SK-MEL-5 (cell line): ENCODE measurements at regions not wholly inside any gene's neighbourhood (a gene's known extent, or its start where the extent isn't known, plus 50 kb on each side); places are given as distances from the start of the nearest gene placed in this dataset.

Experiments
- DNase-seq: peaks from one replicate; pipeline ENCODE4 v3.0.0-alpha.2; 2016; ENCODE audit warnings: low read depth, low spot score
- in situ Hi-C: cut with HindIII; loops from 2 replicates; pipeline ENCODE4 v1.10.0; 2016; ENCODE audit warnings: low sequenced_read_pairs, high pct_unique_total_duplicates, low pct_unique_long_range_greater_than_20kb

- in situ Hi-C loops = no loop called here
- DNase-seq = peak; percentile 32
Measured at GRCh38 chr18:41850781-41851180, 104.3 kb upstream of the PIK3C3 start.

GRCh38 chr18:41849632-41850031 lies 105.4 kb upstream of the PIK3C3 start:
- no peak for DNase-seq
- in situ Hi-C loops = no loop called here

- in situ Hi-C loops = no loop called here
- no peak for DNase-seq
Measured at GRCh38 chr18:41845563-41845962, 109.5 kb upstream of the PIK3C3 start.

GRCh38 chr18:41842886-41843285 lies 112.1 kb upstream of the PIK3C3 start:
- in situ Hi-C loops = no loop called here
- DNase-seq = no peak

- no peak for DNase-seq
- in situ Hi-C loops = no loop called here
Measured at GRCh38 chr18:41829647-41830516, 125.2 kb upstream of the PIK3C3 start.

GRCh38 chr18:41828137-41828536 lies 126.9 kb upstream of the PIK3C3 start:
- in situ Hi-C loops = no loop called here
- DNase-seq = no peak

- in situ Hi-C loops = no loop called here
- DNase-seq = no peak
Measured at GRCh38 chr18:41820784-41821183, 134.2 kb upstream of the PIK3C3 start.

- no peak for DNase-seq
- in situ Hi-C loops = no loop called here
Measured at GRCh38 chr18:41818381-41819355, 136.4 kb upstream of the PIK3C3 start.

- DNase-seq = no peak
- in situ Hi-C loops = no loop called here
Measured at GRCh38 chr18:41814651-41815050, 140.4 kb upstream of the PIK3C3 start.

GRCh38 chr18:41809652-41810051 lies 145.4 kb upstream of the PIK3C3 start:
- in situ Hi-C loops = no loop called here
- DNase-seq = no peak

GRCh38 chr18:41805341-41805740 lies 149.7 kb upstream of the PIK3C3 start:
- DNase-seq = no peak
- in situ Hi-C loops = no loop called here

GRCh38 chr18:41798879-41799278 lies 156.2 kb upstream of the PIK3C3 start:
- no peak for DNase-seq
- in situ Hi-C loops = no loop called here

GRCh38 chr18:41790687-41791086 lies 164.3 kb upstream of the PIK3C3 start:
- in situ Hi-C loops = no loop called here
- no peak for DNase-seq

- no peak for DNase-seq
- in situ Hi-C loops = no loop called here
Measured at GRCh38 chr18:41789001-41789400, 166.0 kb upstream of the PIK3C3 start.

- in situ Hi-C loops = no loop called here
- DNase-seq = no peak
Measured at GRCh38 chr18:41783879-41784278, 171.2 kb upstream of the PIK3C3 start.

- DNase-seq = no peak
Measured at GRCh38 chr18:41783065-41783818, 171.8 kb upstream of the PIK3C3 start.

GRCh38 chr18:41771973-41772372 lies 183.1 kb upstream of the PIK3C3 start:
- DNase-seq = no peak
- in situ Hi-C loops = no loop called here

More at GRCh38 chr18:41783065-41783818, 171.8 kb upstream of the PIK3C3 start:
- in situ Hi-C loops = no loop called here

GRCh38 chr18:41769265-41769664 lies 185.8 kb upstream of the PIK3C3 start:
- in situ Hi-C loops = no loop called here
- DNase-seq = no peak
